ENCODE measurements at regions not wholly inside any gene's neighbourhood (a gene's known extent, or its start where the extent isn't known, plus 50 kb on each side); places are given as distances from the start of the nearest gene placed in this dataset.

- no peak overlapping the region for H3K9ac ChIP-seq (ENCODE audit: insufficient read depth in 1 of 2, low read depth in 2 of 2, low read length in 2 of 2)
- no peaks in the 10 kb centered on the region for H3K79me2 ChIP-seq (ENCODE audit: control insufficient read depth, insufficient read depth, low read length)
- in situ Hi-C loops (cut with MboI): no loop called here
- no peak overlapping the region for H2AFZ ChIP-seq (ENCODE audit: low read depth, low read length)
- POLR2A ChIA-PET: interaction anchor here (0.6 to 0.8 kb wide), 2 partner anchors 53 to 71 kb away, joined by 3 to 4 read pairs; no protein-coding TSS in a partner anchor
- no TSS peak for BruUV-seq (replicated peaks)
- intact Hi-C loops (cut with micrococcal nuclease): no loop called here
- H3K27me3 ChIP-seq (ENCODE audit: control insufficient read depth in 2 of 2, insufficient read depth in 2 of 2, low read length in 2 of 2): peaks cover 4 to 30% of the 10 kb centered on the region in 2 experiments; a peak in 4 of 5 replicates
- TF ChIP-seq NFRKB (IDR thresholded peaks at IDR 0.05; ENCODE audit: low read depth) (no peak), CREB1 (IDR thresholded peaks at IDR 0.05) (no peak), CREB1 (CRISPR knock-in tag; IDR thresholded peaks at IDR 0.05) (no peak), ZNF140 (CRISPR knock-in tag; IDR thresholded peaks at IDR 0.05) (no peak), ZZZ3 (IDR thresholded peaks at IDR 0.05) (no peak), ELK1 (CRISPR knock-in tag; IDR thresholded peaks at IDR 0.05) (no peak)
- DNase-seq (ENCODE audit: extremely low read depth in 1 of 4, low spot score in 3 of 4) (no peak), ATAC-seq (no peak), FAIRE-seq (no peak)
- no peaks in the 10 kb centered on the region for H3K9me1 ChIP-seq (ENCODE audit: control insufficient read depth, insufficient read depth, low read length)
- no peaks in the 10 kb centered on the region for H3K9me3 ChIP-seq (replicated peaks; ENCODE audit: control insufficient read depth, insufficient read depth, low read depth, low read length)
- H3K4me1 ChIP-seq (replicated peaks in 1 of 2; ENCODE audit: control insufficient read depth in 2 of 2, insufficient read depth in 2 of 2, low read length in 2 of 2): no peaks in the 10 kb centered on the region
- H3K36me3 ChIP-seq (ENCODE audit: control insufficient read depth, insufficient read depth, low read length): no peaks in the 10 kb centered on the region
- no peak overlapping the region for H3K4me2 ChIP-seq (ENCODE audit: insufficient read depth, low read length)
- H4K20me1 ChIP-seq (replicated peaks; ENCODE audit: control insufficient read depth, insufficient read depth, low read length): 0 out of 2 replicates have a peak, but pooled peaks cover 4% of the 10 kb centered on the region
- no peak overlapping the region for H3K27ac ChIP-seq (ENCODE audit: extremely low read depth, low read depth, low read length)
- CTCF ChIA-PET (ENCODE audit: low intra/inter-chr PET ratio): no interaction called here
- no peak overlapping the region for H3K4me3 ChIP-seq
Observed at GRCh38 chr21:32183396-32183795, 95.5 kb downstream of the MIS18A start.

GRCh38 chr21:32182449-32182848, 96.4 kb downstream of the MIS18A start:
- intact Hi-C loops (cut with micrococcal nuclease): no loop called here
- FAIRE-seq (no peak), DNase-seq (ENCODE audit: extremely low read depth in 1 of 4, low spot score in 3 of 4) (no peak), ATAC-seq (no peak)
- Histone ChIP-seq H3K27ac (ENCODE audit: extremely low read depth, low read depth, low read length) (no peak overlapping the region), H3K9ac (ENCODE audit: insufficient read depth in 1 of 2, low read depth in 2 of 2, low read length in 2 of 2) (no peak overlapping the region), H4K20me1 (replicated peaks; ENCODE audit: control insufficient read depth, insufficient read depth, low read length) (0 out of 2 replicates have a peak, but pooled peaks cover 4% of the 10 kb centered on the region), H3K9me3 (replicated peaks; ENCODE audit: control insufficient read depth, insufficient read depth, low read depth, low read length) (no peaks in the 10 kb centered on the region), H3K9me1 (ENCODE audit: control insufficient read depth, insufficient read depth, low read length) (no peaks in the 10 kb centered on the region), H3K4me2 (ENCODE audit: insufficient read depth, low read length) (no peak overlapping the region), H3K4me3 (no peak overlapping the region), H3K79me2 (ENCODE audit: control insufficient read depth, insufficient read depth, low read length) (no peaks in the 10 kb centered on the region), H2AFZ (ENCODE audit: low read depth, low read length) (no peak overlapping the region), H3K36me3 (ENCODE audit: control insufficient read depth, insufficient read depth, low read length) (no peaks in the 10 kb centered on the region), H3K27me3 (ENCODE audit: control insufficient read depth in 2 of 2, insufficient read depth in 2 of 2, low read length in 2 of 2) (peaks cover 4 to 30% of the 10 kb centered on the region in 2 experiments; a peak in 4 of 5 replicates), H3K4me1 (replicated peaks in 1 of 2; ENCODE audit: control insufficient read depth in 2 of 2, insufficient read depth in 2 of 2, low read length in 2 of 2) (no peaks in the 10 kb centered on the region)
- POLR2A ChIA-PET: interaction anchor here (0.8 kb wide), 1 partner anchor 52 kb away, joined by 3 read pairs; no protein-coding TSS in a partner anchor
- BruUV-seq (replicated peaks): no TSS peak
- in situ Hi-C loops (cut with MboI): no loop called here
- 3% methylated on average over 5 of the region's 5 CpGs for WGBS (ENCODE audit: insufficient coverage, low coverage, missing lambda C conversion rate)
- CTCF ChIA-PET (ENCODE audit: low intra/inter-chr PET ratio): no interaction called here
- TF ChIP-seq THRA (IDR thresholded peaks at IDR 0.05) (no peak), FOXP1 (CRISPR knock-in tag; IDR thresholded peaks at IDR 0.05) (no peak), YBX1 (IDR thresholded peaks at IDR 0.05) (no peak), ESRRB (CRISPR knock-in tag; IDR thresholded peaks at IDR 0.05; ENCODE audit: borderline replicate concordance) (no peak), HNRNPL (IDR thresholded peaks at IDR 0.05; ENCODE audit: low read depth, low read length) (no peak), CBX1 (IDR thresholded peaks at IDR 0.05; ENCODE audit: low read depth) (no peak), GTF3C2 (IDR thresholded peaks at IDR 0.05; ENCODE audit: borderline replicate concordance, extremely low read depth, insufficient read length) (no peak)
